AG04449 (cell line): ENCODE measurements at regions not wholly inside any gene's neighbourhood (a gene's known extent, or its start where the extent isn't known, plus 50 kb on each side); places are given as distances from the start of the nearest gene placed in this dataset.

Experiments
- CTCF ChIA-PET: fragments of 350-600 bp; formaldehyde crosslinking; extraction: SDS; loops from one replicate; lab custom pipeline; 2021; ENCODE audit warnings: antibody characterized with exemption; lab: Yijun Ruan, JAX
- POLR2A ChIA-PET: fragments of 400-600, 350-600 bp; formaldehyde crosslinking; extraction: SDS; loops from one replicate; lab custom pipeline; 2020; ENCODE audit warnings: antibody characterized with exemption, inconsistent platforms; lab: Yijun Ruan, JAX
- DNase-seq: peaks from one replicate; pipeline ENCODE4 v3.0.0-alpha.2; 2010; ENCODE audit warnings: low read depth, low spot score
- H3K4me3 ChIP-seq: 2 replicates; pipeline ENCODE4 v1.5.1; 2011; ENCODE audit warnings: low read depth, mild to moderate bottlenecking, control low read depth, low read length
- TF ChIP-seq, protein P1 (sequence below): IDR thresholded peaks from one replicate; pipeline ENCODE4 v1.5.1; 2011; ENCODE audit warnings: mild to moderate bottlenecking, moderate library complexity, low read length, control low read depth, inconsistent platforms; ENCODE audit not compliant: insufficient read depth; ENCODE audit errors: missing control alignments

GRCh38 chr9:23447944-23448343 lies 378.1 kb downstream of the ELAVL2 start:
- DNase-seq: no peak
- TF ChIP-seq, protein P1, sequence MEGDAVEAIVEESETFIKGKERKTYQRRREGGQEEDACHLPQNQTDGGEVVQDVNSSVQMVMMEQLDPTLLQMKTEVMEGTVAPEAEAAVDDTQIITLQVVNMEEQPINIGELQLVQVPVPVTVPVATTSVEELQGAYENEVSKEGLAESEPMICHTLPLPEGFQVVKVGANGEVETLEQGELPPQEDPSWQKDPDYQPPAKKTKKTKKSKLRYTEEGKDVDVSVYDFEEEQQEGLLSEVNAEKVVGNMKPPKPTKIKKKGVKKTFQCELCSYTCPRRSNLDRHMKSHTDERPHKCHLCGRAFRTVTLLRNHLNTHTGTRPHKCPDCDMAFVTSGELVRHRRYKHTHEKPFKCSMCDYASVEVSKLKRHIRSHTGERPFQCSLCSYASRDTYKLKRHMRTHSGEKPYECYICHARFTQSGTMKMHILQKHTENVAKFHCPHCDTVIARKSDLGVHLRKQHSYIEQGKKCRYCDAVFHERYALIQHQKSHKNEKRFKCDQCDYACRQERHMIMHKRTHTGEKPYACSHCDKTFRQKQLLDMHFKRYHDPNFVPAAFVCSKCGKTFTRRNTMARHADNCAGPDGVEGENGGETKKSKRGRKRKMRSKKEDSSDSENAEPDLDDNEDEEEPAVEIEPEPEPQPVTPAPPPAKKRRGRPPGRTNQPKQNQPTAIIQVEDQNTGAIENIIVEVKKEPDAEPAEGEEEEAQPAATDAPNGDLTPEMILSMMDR: no peak
- CTCF ChIA-PET: no interaction called here

GRCh38 chr9:23451802-23452418 lies 374.1 kb downstream of the ELAVL2 start:
- no peak overlapping the region for H3K4me3 ChIP-seq
- TF ChIP-seq, protein P1: no peak
- DNase-seq: no peak
- POLR2A ChIA-PET: no interaction called here
- CTCF ChIA-PET: no interaction called here

More at GRCh38 chr9:23447944-23448343, 378.1 kb downstream of the ELAVL2 start:
- no peak overlapping the region for H3K4me3 ChIP-seq
- POLR2A ChIA-PET: no interaction called here

DNA sequence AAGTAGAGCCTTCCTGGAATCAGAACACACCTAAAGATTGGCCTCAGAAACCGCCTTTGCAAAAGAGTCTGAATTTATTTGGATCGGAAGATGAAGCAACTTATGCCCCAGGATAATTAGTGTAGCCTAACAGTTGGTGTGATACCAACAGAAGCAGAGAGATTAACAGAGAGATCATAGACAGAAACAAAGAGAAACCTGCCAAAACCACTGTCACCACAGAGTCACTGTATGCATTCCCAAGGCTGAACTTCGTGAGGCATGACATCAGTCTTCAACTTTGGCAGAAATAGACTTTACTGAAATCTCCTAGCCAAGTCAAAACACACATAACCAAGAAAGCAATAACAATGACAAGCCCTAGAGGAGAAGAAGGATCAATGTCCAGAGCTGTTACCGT lies 361.8 kb downstream of the ELAVL2 start:
- TF ChIP-seq, protein P1: no peak
- ChIA-PET CTCF (no interaction called here), POLR2A (no interaction called here)
- no peak for DNase-seq
- H3K4me3 ChIP-seq: no peak overlapping the region

DNA sequence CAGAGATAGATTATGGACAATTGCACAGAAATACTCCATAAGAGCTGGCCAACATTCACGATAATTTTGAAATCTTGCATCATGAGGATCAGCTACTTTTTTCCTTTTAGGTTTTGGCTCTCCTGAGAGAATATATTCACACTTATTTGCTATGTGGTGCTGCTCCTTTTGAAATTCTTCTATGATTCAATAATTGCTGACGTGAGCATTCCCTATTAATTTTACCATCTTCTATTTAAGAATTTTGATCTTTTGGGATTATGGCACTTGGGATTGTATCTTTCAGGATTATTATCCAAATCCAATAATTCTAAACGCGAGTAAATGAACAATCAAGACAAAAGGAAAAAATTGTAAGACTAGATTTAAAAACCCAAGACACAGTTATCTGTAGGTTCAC lies 358.8 kb downstream of the ELAVL2 start:
- TF ChIP-seq, protein P1: no peak
- ChIA-PET CTCF (no interaction called here), POLR2A (no interaction called here)
- H3K4me3 ChIP-seq: no peak overlapping the region
- no peak for DNase-seq

DNA sequence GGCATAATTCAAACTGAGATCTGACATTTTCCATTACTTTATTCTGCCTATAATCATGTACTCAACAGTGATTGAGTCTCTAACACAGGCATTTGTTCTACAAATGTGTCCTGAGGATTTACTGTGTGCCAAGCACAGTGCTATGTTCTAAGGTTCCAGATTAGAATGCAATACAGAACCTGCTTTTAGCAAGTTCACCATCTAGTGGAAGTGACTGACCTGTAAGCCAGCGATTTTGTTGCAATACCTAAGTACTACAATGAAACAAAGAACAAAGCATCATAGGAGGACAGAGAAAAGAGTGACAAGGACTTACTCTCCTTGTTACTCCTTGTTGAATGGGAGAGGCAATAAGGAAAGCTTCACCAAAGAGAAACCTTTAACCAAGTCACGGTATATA lies 348.1 kb downstream of the ELAVL2 start:
- TF ChIP-seq, protein P1: no peak
- no peak for DNase-seq
- no peak overlapping the region for H3K4me3 ChIP-seq
- ChIA-PET POLR2A (no interaction called here), CTCF (no interaction called here)

- TF ChIP-seq, protein P1: no peak
- no peak for DNase-seq
- no peak overlapping the region for H3K4me3 ChIP-seq
- ChIA-PET CTCF (no interaction called here), POLR2A (no interaction called here)
Measured at GRCh38 chr9:23483566-23483965, 342.5 kb downstream of the ELAVL2 start.
